HCT116 (cell line): ENCODE measurements at regions not wholly inside any gene's neighbourhood (a gene's known extent, or its start where the extent isn't known, plus 50 kb on each side); places are given as distances from the start of the nearest gene placed in this dataset.

Experiments used
- ATAC-seq: fragments of 200-7000 bp; cut with Tn5 transposase; 2 replicates; pipeline ENCODE4 v1.9.1; 2020; ENCODE audit warnings: mild to moderate bottlenecking, moderate library complexity
- BruUV-seq: library from RNA; stranded (reverse); fragments of 400-500 nt; replicated peaks from 2 replicates; lab custom pipeline; 2021; lab: Mats Ljungman, UMichigan
- CTCF ChIA-PET: fragments of 300-600 bp; sonication (Branson Sonifier 250); formaldehyde crosslinking; loops from one replicate; lab custom pipeline; 2021; ENCODE audit warnings: antibody characterized with exemption; lab: Charles Lee
- POLR2A ChIA-PET: fragments of 300-600, 350-600 bp; sonication (Branson Sonifier 250); formaldehyde crosslinking; loops from one replicate; lab custom pipeline; 2021; ENCODE audit warnings: antibody characterized with exemption; lab: Charles Lee
- RAD21 ChIA-PET, 2 experiments: fragments of 300-600 bp; sonication (Branson Sonifier 250); formaldehyde crosslinking; loops; one replicate each; lab custom pipeline; 2023; ENCODE audit warnings: low total read pairs in 2 of 2; ENCODE audit not compliant: uncharacterized antibody in 2 of 2, unreplicated experiment in 2 of 2, low non-redundant PET in 1 of 2; lab: Charles Lee
- DNase-seq: peaks from one replicate; pipeline ENCODE4 v3.0.0-alpha.2; 2010; ENCODE audit warnings: low read depth, low spot score
- H2AFZ ChIP-seq: fragments of 200-600 bp; shearing (Covaris generic), sonication (generic); 2 replicates; pipeline ENCODE4 v1.6.1; 2017; ENCODE audit warnings: low read depth, mixed run types, mixed read lengths, antibody characterized with exemption, low read length; ENCODE audit not compliant: poor library complexity, severe bottlenecking
- H3K27ac ChIP-seq: 2 replicates; pipeline ENCODE4 v1.5.1; 2012; ENCODE audit warnings: low read depth, low read length
- H3K27me3 ChIP-seq: fragments of 200-600 bp; sonication (generic); 2 replicates; pipeline ENCODE4 v1.6.1; 2016; ENCODE audit warnings: mixed run types, low read length, mixed read lengths; ENCODE audit not compliant: insufficient read depth
- H3K36me3 ChIP-seq, 2 experiments: fragments of 200-500 bp in 1 of 2; fragments of 200-600 bp in 1 of 2; sonication (Bioruptor generic) in 1 of 2; sonication (generic) in 1 of 2; 2 replicates each; pipeline versions ENCODE4 v1.5.1 to v1.6.1; 2014 to 2016; ENCODE audit warnings: low read length in 2 of 2, inconsistent platforms in 1 of 2, mixed read lengths in 1 of 2, mixed run types in 1 of 2; ENCODE audit not compliant: insufficient read depth in 2 of 2, control insufficient read depth in 1 of 2
- H3K4me1 ChIP-seq, 2 experiments: fragments of 200-600 bp in 1 of 2; sonication (generic) in 1 of 2; 2 replicates each; pipeline versions ENCODE4 v1.5.1 to v1.6.1; 2012 to 2017; ENCODE audit warnings: low read length in 2 of 2, inconsistent platforms in 1 of 2, mild to moderate bottlenecking in 1 of 2, mixed read lengths in 1 of 2, mixed run types in 1 of 2, moderate library complexity in 1 of 2; ENCODE audit not compliant: insufficient read depth in 2 of 2, control insufficient read depth in 1 of 2
- H3K4me2 ChIP-seq: fragments of 200-600 bp; sonication (generic); 2 replicates; pipeline ENCODE4 v1.6.1; 2017; ENCODE audit warnings: mixed run types, low read length, mixed read lengths
- H3K4me3 ChIP-seq, 2 experiments: fragments of 200-600 bp in 1 of 2; sonication (generic) in 1 of 2; replicated peaks in 1 of 2; 2 replicates each; pipeline ENCODE4 v1.5.1; 2011 to 2016; ENCODE audit warnings: low read length in 2 of 2, control low read depth in 1 of 2, low read depth in 1 of 2, mild to moderate bottlenecking in 1 of 2, mixed read lengths in 1 of 2, mixed run types in 1 of 2
- H3K79me2 ChIP-seq: fragments of 200-600 bp; sonication (generic); 2 replicates; pipeline ENCODE4 v1.6.1; 2017; ENCODE audit warnings: mild to moderate bottlenecking, mixed run types, low read length, moderate library complexity, mixed read lengths; ENCODE audit not compliant: insufficient read depth
- H3K9ac ChIP-seq: fragments of 200-600 bp; sonication (generic); 2 replicates; pipeline ENCODE4 v1.6.1; 2016; ENCODE audit warnings: low read length, mixed read lengths
- H3K9me2 ChIP-seq: fragments of 200-600 bp; sonication (generic), shearing (Covaris generic); 2 replicates; pipeline ENCODE4 v1.6.1; 2017; ENCODE audit warnings: mixed run types, mild to moderate bottlenecking, moderate library complexity; ENCODE audit not compliant: insufficient read depth
- H3K9me3 ChIP-seq, 2 experiments: fragments of 200-500 bp in 1 of 2; fragments of 200-600 bp in 1 of 2; sonication (Bioruptor generic) in 1 of 2; sonication (generic) in 1 of 2; 2 replicates each; pipeline ENCODE4 v1.6.1; 2014 to 2017; ENCODE audit warnings: low read length in 2 of 2, mixed read lengths in 2 of 2, inconsistent platforms in 1 of 2, low read depth in 1 of 2, mild to moderate bottlenecking in 1 of 2, mixed run types in 1 of 2, moderate library complexity in 1 of 2; ENCODE audit not compliant: control insufficient read depth in 1 of 2, insufficient read depth in 1 of 2
- H4K20me1 ChIP-seq: fragments of 200-600 bp; sonication (generic), shearing (Covaris generic); 2 replicates; pipeline ENCODE4 v1.6.1; 2017; ENCODE audit warnings: mixed run types, mild to moderate bottlenecking, moderate library complexity; ENCODE audit not compliant: insufficient read depth
- CBX3 ChIP-seq: IDR thresholded peaks from 2 replicates; pipeline ENCODE4 v1.6.1; 2012; ENCODE audit warnings: low read depth
- CEBPB ChIP-seq: IDR thresholded peaks from 2 replicates; pipeline ENCODE4 v1.6.1; 2012; ENCODE audit warnings: low read depth
- CTCF ChIP-seq, 3 experiments: fragments of 200-600 bp in 1 of 3; sonication (generic) in 1 of 3; IDR thresholded peaks in 2 of 3; conservative IDR thresholded peaks in 1 of 3; 2 replicates each; pipeline ENCODE4 v1.5.1; 2012 to 2017; ENCODE audit warnings: low read depth in 2 of 3, low read length in 2 of 3, antibody characterized with exemption in 1 of 3, borderline replicate concordance in 1 of 3, control low read depth in 1 of 3, mild to moderate bottlenecking in 1 of 3, mixed read lengths in 1 of 3, mixed run types in 1 of 3, moderate library complexity in 1 of 3; ENCODE audit not compliant: insufficient read depth in 1 of 3
- EGR1 ChIP-seq: IDR thresholded peaks from 2 replicates; pipeline ENCODE4 v1.6.1; 2012; ENCODE audit warnings: low read depth
- ELF1 ChIP-seq: IDR thresholded peaks from 2 replicates; pipeline ENCODE4 v1.6.1; 2012; ENCODE audit warnings: low read depth, borderline replicate concordance
- EZH2 ChIP-seq: fragments of 200-600 bp; sonication (generic); IDR thresholded peaks from 2 replicates; pipeline ENCODE4 v1.6.1; 2017; ENCODE audit warnings: antibody characterized with exemption, mixed run types
- FOSL1 ChIP-seq: IDR thresholded peaks from 2 replicates; pipeline ENCODE4 v1.6.1; 2012; ENCODE audit warnings: low read depth
- JUND ChIP-seq: IDR thresholded peaks from 2 replicates; pipeline ENCODE4 v1.6.1; 2012
- POLR2A ChIP-seq: IDR thresholded peaks from 2 replicates; pipeline ENCODE4 v1.7.0; 2011; ENCODE audit warnings: borderline replicate concordance; ENCODE audit not compliant: insufficient read depth, insufficient read length; ENCODE audit errors: extremely low read depth
- POLR2AphosphoS5 ChIP-seq: IDR thresholded peaks from 2 replicates; pipeline ENCODE4 v1.6.1; 2011; ENCODE audit warnings: mild to moderate bottlenecking, low read depth, low read length, moderate library complexity
- RAD21 ChIP-seq: IDR thresholded peaks from 2 replicates; pipeline ENCODE4 v1.6.1; 2012; ENCODE audit warnings: low read depth, mild to moderate bottlenecking
- SIN3A ChIP-seq: IDR thresholded peaks from 2 replicates; pipeline ENCODE4 v1.6.1; 2012; ENCODE audit warnings: low read depth
- SP1 ChIP-seq: IDR thresholded peaks from 2 replicates; pipeline ENCODE4 v1.6.1; 2012; ENCODE audit warnings: low read depth
- SRF ChIP-seq: IDR thresholded peaks from 2 replicates; pipeline ENCODE4 v1.6.1; 2012; ENCODE audit warnings: low read depth
- TCF7L2 ChIP-seq: IDR thresholded peaks from 2 replicates; pipeline ENCODE4 v1.7.0; 2011; ENCODE audit warnings: borderline replicate concordance, inconsistent platforms; ENCODE audit not compliant: insufficient read depth, insufficient read length; ENCODE audit errors: extremely low read depth
- ZFX ChIP-seq: fragments of 450-650 bp; IDR thresholded peaks from 2 replicates; pipeline ENCODE4 v1.6.1; 2017
- ZNF274 ChIP-seq: fragments of 200-500 bp; sonication (Bioruptor generic); IDR thresholded peaks from 2 replicates; pipeline ENCODE4 v1.6.1; 2014; ENCODE audit warnings: mild to moderate bottlenecking, low read depth, low read length, inconsistent platforms
- intact Hi-C: fragments of 100-400 bp; cut with micrococcal nuclease; formaldehyde crosslinking; loops from 2 replicates; pipeline ENCODE4 v1.10.0; 2022
- TF ChIP-seq, protein P1 (sequence below): IDR thresholded peaks from 2 replicates; pipeline ENCODE4 v1.6.1; 2011; ENCODE audit warnings: mild to moderate bottlenecking, low read length, moderate library complexity; ENCODE audit not compliant: insufficient replicate concordance; ENCODE audit errors: extremely low read depth

DNA sequence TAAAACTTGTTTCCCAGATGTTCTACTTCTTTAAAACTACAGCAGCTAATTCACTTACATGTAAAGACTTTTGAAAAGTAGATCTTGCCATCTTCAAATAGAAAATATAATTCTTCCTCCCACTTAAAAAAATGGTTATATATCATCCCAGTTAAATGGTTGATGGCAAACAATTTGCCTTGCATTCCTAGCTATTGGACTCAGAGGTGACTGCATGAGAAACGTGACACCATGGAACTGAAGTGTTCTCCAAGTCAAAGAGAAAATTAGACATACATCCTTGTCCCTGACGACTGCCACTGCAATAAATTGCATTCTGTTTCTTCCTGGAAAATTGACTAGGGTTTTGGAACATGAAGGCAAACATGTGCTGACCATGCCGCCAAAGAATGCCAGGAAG lies 95.0 kb upstream of the POM121L12 start:
- no TSS peak for BruUV-seq
- intact Hi-C loops, result no loop called here
- Histone ChIP-seq H3K27me3 (no peaks in the 10 kb centered on the region), H3K9me2 (no peaks in the 10 kb centered on the region), H2AFZ (no peak overlapping the region), H3K79me2 (no peaks in the 10 kb centered on the region), H4K20me1 (no peaks in the 10 kb centered on the region), H3K4me3 (no peak overlapping the region), H3K27ac (no peak overlapping the region), H3K4me2 (no peak overlapping the region), H3K4me1 (no peaks in the 10 kb centered on the region), H3K9ac (no peak overlapping the region), H3K36me3 (no peaks in the 10 kb centered on the region), H3K9me3 (peaks cover 7 to 20% of the 10 kb centered on the region in 2 experiments; a peak in 3 of 4 replicates)
- ChIA-PET RAD21 (no interaction called here), POLR2A (no interaction called here), CTCF (no interaction called here)
- no peak for TF ChIP-seq RAD21
- no peak for TF ChIP-seq ZFX
- no peak for TF ChIP-seq CBX3
- no peak for TF ChIP-seq FOSL1
- no peak for TF ChIP-seq SRF
- TF ChIP-seq ZNF274, result no peak
- TF ChIP-seq ELF1, result no peak
- no peak for DNase-seq
- no peak for ATAC-seq

DNA sequence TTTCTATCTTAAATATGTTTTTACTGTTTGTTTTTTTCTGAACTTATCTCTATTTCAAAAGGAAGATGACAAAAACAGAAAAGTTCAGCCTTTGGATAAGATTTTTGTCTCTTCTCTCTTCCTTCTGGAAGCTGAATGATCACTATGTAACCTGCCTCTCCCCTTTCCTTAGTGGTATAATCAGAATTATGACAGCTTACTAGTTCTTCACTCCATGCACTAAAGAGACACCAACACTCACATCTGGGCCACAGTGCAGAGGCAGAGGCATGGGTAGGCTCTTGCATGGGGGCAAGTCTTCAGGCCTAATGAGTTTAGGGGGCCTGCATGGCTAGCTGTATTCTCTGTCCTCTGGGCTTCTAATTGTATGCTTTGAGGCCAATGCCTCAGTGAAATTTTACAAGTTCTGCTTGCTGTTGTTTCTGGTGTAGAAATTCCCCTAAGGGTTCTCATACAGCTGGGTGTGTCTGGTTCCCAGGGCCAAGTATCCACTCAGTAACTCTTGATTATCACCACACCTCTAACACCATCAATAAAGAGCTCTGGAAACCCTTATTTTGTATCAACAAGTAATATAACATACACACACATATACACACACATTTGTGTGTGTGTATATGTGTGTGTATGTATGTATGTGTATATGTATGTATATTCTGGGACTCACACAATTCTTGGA lies 96.8 kb upstream of the POM121L12 start:
- intact Hi-C loops, result no loop called here
- no TSS peak for BruUV-seq
- no peaks in the 10 kb centered on the region for H3K79me2 ChIP-seq
- TF ChIP-seq CTCF (IDR thresholded peaks at IDR 0.05 in 2 of 3, conservative IDR thresholded peaks at IDR 0.05 in 1 of 3; ENCODE audit: borderline replicate concordance in 1 of 3, insufficient read depth in 1 of 3, low read depth in 2 of 3, low read length in 2 of 3), result no peak
- no peak for TF ChIP-seq POLR2A
- TF ChIP-seq RAD21, result no peak
- TF ChIP-seq, protein P1, sequence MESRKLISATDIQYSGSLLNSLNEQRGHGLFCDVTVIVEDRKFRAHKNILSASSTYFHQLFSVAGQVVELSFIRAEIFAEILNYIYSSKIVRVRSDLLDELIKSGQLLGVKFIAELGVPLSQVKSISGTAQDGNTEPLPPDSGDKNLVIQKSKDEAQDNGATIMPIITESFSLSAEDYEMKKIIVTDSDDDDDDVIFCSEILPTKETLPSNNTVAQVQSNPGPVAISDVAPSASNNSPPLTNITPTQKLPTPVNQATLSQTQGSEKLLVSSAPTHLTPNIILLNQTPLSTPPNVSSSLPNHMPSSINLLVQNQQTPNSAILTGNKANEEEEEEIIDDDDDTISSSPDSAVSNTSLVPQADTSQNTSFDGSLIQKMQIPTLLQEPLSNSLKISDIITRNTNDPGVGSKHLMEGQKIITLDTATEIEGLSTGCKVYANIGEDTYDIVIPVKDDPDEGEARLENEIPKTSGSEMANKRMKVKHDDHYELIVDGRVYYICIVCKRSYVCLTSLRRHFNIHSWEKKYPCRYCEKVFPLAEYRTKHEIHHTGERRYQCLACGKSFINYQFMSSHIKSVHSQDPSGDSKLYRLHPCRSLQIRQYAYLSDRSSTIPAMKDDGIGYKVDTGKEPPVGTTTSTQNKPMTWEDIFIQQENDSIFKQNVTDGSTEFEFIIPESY, result no peak
- no peak for TF ChIP-seq POLR2AphosphoS5
- TF ChIP-seq CEBPB, result no peak
- TF ChIP-seq EZH2, result no peak
- no peak for TF ChIP-seq FOSL1
- no peak for TF ChIP-seq CBX3
- TF ChIP-seq SIN3A, result no peak
- no peak for TF ChIP-seq SP1
- TF ChIP-seq SRF, result no peak
- no peak for TF ChIP-seq TCF7L2
- no peak for TF ChIP-seq ZNF274
- TF ChIP-seq EGR1, result no peak
- no peak for TF ChIP-seq JUND

More for the DNA sequence above, 96.8 kb upstream of the POM121L12 start:
- no peak overlapping the region for H3K27ac ChIP-seq
- H3K36me3 ChIP-seq, result no peaks in the 10 kb centered on the region
- CTCF ChIA-PET, result no interaction called here
- no peaks in the 10 kb centered on the region for H3K9me2 ChIP-seq
- H3K4me3 ChIP-seq, result no peak overlapping the region
- no peaks in the 10 kb centered on the region for H3K27me3 ChIP-seq
- H3K4me1 ChIP-seq, result no peaks in the 10 kb centered on the region
- H4K20me1 ChIP-seq, result no peaks in the 10 kb centered on the region
- no peak overlapping the region for H3K9ac ChIP-seq
- RAD21 ChIA-PET, result no interaction called here
- peaks cover 7 to 19% of the 10 kb centered on the region in 2 experiments; a peak in 3 of 4 replicates for H3K9me3 ChIP-seq
- POLR2A ChIA-PET, result no interaction called here
- ATAC-seq, result no peak
- DNase-seq, result no peak
- no peak overlapping the region for H2AFZ ChIP-seq
- H3K4me2 ChIP-seq, result no peak overlapping the region
